CD4-positive, alpha-beta T cell treated with Interleukin-1 beta for 1 hour (primary cell): ENCODE measurements at regions not wholly inside any gene's neighbourhood (a gene's known extent, or its start where the extent isn't known, plus 50 kb on each side); places are given as distances from the start of the nearest gene placed in this dataset.
"Not testable (repeated sequence)": the region's sequence is repeated elsewhere in the genome, so short reads cannot be mapped to it uniquely, and the experiment has no call there.

Source experiments
- DNase-seq, 2 donors: peaks; one replicate each; pipeline ENCODE4 v3.0.0-alpha.2; 2020 to 2022

GRCh38 chr13:79187917-79188690 is 218.0 kb downstream of the RBM26 start:
- DNase-seq, result no peak

GRCh38 chr13:79185580-79185979 is 220.5 kb downstream of the RBM26 start:
- DNase-seq, result no peak

- no peak for DNase-seq
Observed at GRCh38 chr13:79183231-79183630, 222.8 kb downstream of the RBM26 start.

- DNase-seq, result not testable (repeated sequence)
Observed at GRCh38 chr13:79173691-79174090, 232.4 kb downstream of the RBM26 start.

- DNase-seq, result not testable (repeated sequence)
Observed at GRCh38 chr13:79172924-79173323, 233.1 kb downstream of the RBM26 start.

- DNase-seq, result no peak
Observed at GRCh38 chr13:79171141-79172061, 234.7 kb downstream of the RBM26 start.

GRCh38 chr13:79160818-79161217 is 245.2 kb downstream of the RBM26 start:
- no peak for DNase-seq

GRCh38 chr13:79155883-79156282 is 250.2 kb downstream of the RBM26 start:
- DNase-seq, result no peak

GRCh38 chr13:79149210-79149609 is 256.8 kb downstream of the RBM26 start:
- DNase-seq, result no peak

- no peak for DNase-seq
Observed at GRCh38 chr13:79141082-79141481, 265.0 kb downstream of the RBM26 start.

- no peak for DNase-seq
Observed at GRCh38 chr13:79128158-79128557, 277.9 kb downstream of the RBM26 start.

GRCh38 chr13:79126706-79127105 is 279.3 kb downstream of the RBM26 start:
- no peak for DNase-seq

GRCh38 chr13:79124183-79124582 is 281.9 kb downstream of the RBM26 start:
- DNase-seq, result no peak

- DNase-seq, result no peak
Observed at GRCh38 chr13:79121286-79121685, 284.8 kb downstream of the RBM26 start.

GRCh38 chr13:79119578-79120107 is 286.4 kb downstream of the RBM26 start:
- DNase-seq, result no peak

- no peak for DNase-seq
Observed at GRCh38 chr13:79112016-79112415, 294.0 kb downstream of the RBM26 start.

- no peak for DNase-seq
Observed at GRCh38 chr13:79108914-79109643, 297.0 kb downstream of the RBM26 start.

- no peak for DNase-seq
Observed at GRCh38 chr13:79098596-79098995, 307.5 kb downstream of the RBM26 start.

- DNase-seq, result no peak
Observed at GRCh38 chr13:79097201-79097600, 308.9 kb downstream of the RBM26 start.

GRCh38 chr13:79096099-79096498 is 310.0 kb downstream of the RBM26 start:
- no peak for DNase-seq

- no peak for DNase-seq
Observed at GRCh38 chr13:79090552-79091124, 315.4 kb downstream of the RBM26 start.

GRCh38 chr13:79084802-79085424 is 321.1 kb downstream of the RBM26 start:
- DNase-seq, result no peak
